ENCODE measurements at regions not wholly inside any gene's neighbourhood (a gene's known extent, or its start where the extent isn't known, plus 50 kb on each side); places are given as distances from the start of the nearest gene placed in this dataset.
A peak's percentile ranks its signal among the peaks of the same experiment; 100 is the strongest.

GRCh38 chr14:33871394-33871793, 79.5 kb downstream of the EGLN3 start:
- FAIRE-seq (no peak), DNase-seq (ENCODE audit: low read depth) (no peak)
- TF ChIP-seq CTCF (IDR thresholded peaks at IDR 0.05; ENCODE audit: insufficient read depth, low read length, severe bottlenecking) = no peak
- Histone ChIP-seq H3K36me3 (ENCODE audit: control insufficient read depth, insufficient read depth, low read length) (no peaks in the 10 kb centered on the region), H3K4me3 (ENCODE audit: low read depth, low read length) (no peak overlapping the region), H3K27me3 (ENCODE audit: control insufficient read depth, insufficient read depth, low read length) (no peaks in the 10 kb centered on the region)

GRCh38 chr14:33866425-33867088, 84.3 kb downstream of the EGLN3 start:
- no peak for TF ChIP-seq CTCF (IDR thresholded peaks at IDR 0.05; ENCODE audit: insufficient read depth, low read length, severe bottlenecking)
- Histone ChIP-seq H3K4me3 (ENCODE audit: low read depth, low read length) (no peak overlapping the region), H3K27me3 (ENCODE audit: control insufficient read depth, insufficient read depth, low read length) (no peaks in the 10 kb centered on the region), H3K36me3 (ENCODE audit: control insufficient read depth, insufficient read depth, low read length) (no peaks in the 10 kb centered on the region)
- no peak for DNase-seq (ENCODE audit: low read depth)
- peak; percentile 23 for FAIRE-seq

GRCh38 chr14:33862261-33862802, 88.5 kb downstream of the EGLN3 start:
- H3K36me3 ChIP-seq (ENCODE audit: control insufficient read depth, insufficient read depth, low read length) = no peaks in the 10 kb centered on the region
- no peak for DNase-seq (ENCODE audit: low read depth)
- H3K27me3 ChIP-seq (ENCODE audit: control insufficient read depth, insufficient read depth, low read length) = no peaks in the 10 kb centered on the region
- FAIRE-seq = no peak
- H3K4me3 ChIP-seq (ENCODE audit: low read depth, low read length) = no peak overlapping the region
- TF ChIP-seq CTCF (IDR thresholded peaks at IDR 0.05; ENCODE audit: insufficient read depth, low read length, severe bottlenecking) = no peak

GRCh38 chr14:33859306-33859705, 91.6 kb downstream of the EGLN3 start:
- Histone ChIP-seq H3K27me3 (ENCODE audit: control insufficient read depth, insufficient read depth, low read length) (no peaks in the 10 kb centered on the region), H3K4me3 (ENCODE audit: low read depth, low read length) (no peak overlapping the region), H3K36me3 (ENCODE audit: control insufficient read depth, insufficient read depth, low read length) (no peaks in the 10 kb centered on the region)
- DNase-seq (ENCODE audit: low read depth) = peak; percentile 22
- FAIRE-seq = no peak
- TF ChIP-seq CTCF (IDR thresholded peaks at IDR 0.05; ENCODE audit: insufficient read depth, low read length, severe bottlenecking) = no peak

GRCh38 chr14:33857650-33858049, 93.2 kb downstream of the EGLN3 start:
- Histone ChIP-seq H3K4me3 (ENCODE audit: low read depth, low read length) (no peak overlapping the region), H3K36me3 (ENCODE audit: control insufficient read depth, insufficient read depth, low read length) (no peaks in the 10 kb centered on the region), H3K27me3 (ENCODE audit: control insufficient read depth, insufficient read depth, low read length) (no peaks in the 10 kb centered on the region)
- FAIRE-seq (no peak), DNase-seq (ENCODE audit: low read depth) (no peak)
- TF ChIP-seq CTCF (IDR thresholded peaks at IDR 0.05; ENCODE audit: insufficient read depth, low read length, severe bottlenecking) = no peak

- no peaks in the 10 kb centered on the region for H3K36me3 ChIP-seq (ENCODE audit: control insufficient read depth, insufficient read depth, low read length)
- no peak overlapping the region for H3K4me3 ChIP-seq (ENCODE audit: low read depth, low read length)
- H3K27me3 ChIP-seq (ENCODE audit: control insufficient read depth, insufficient read depth, low read length) = peaks cover 3% of the 10 kb centered on the region
- TF ChIP-seq CTCF (IDR thresholded peaks at IDR 0.05; ENCODE audit: insufficient read depth, low read length, severe bottlenecking) = no peak
- FAIRE-seq (no peak), DNase-seq (ENCODE audit: low read depth) (no peak)
Observed at GRCh38 chr14:33855672-33856071, 95.2 kb downstream of the EGLN3 start.
